WERI-Rb-1 (cell line): ENCODE measurements at regions not wholly inside any gene's neighbourhood (a gene's known extent, or its start where the extent isn't known, plus 50 kb on each side); places are given as distances from the start of the nearest gene placed in this dataset.

Source experiments
- DNase-seq: peaks from one replicate; pipeline ENCODE4 v3.0.0-alpha.2; 2020
- H3K27ac ChIP-seq: fragments of 250-450 bp; sonication (Bioruptor Pico); 2 replicates; pipeline ENCODE4 v1.5.1; 2020; ENCODE audit warnings: mild to moderate bottlenecking, moderate library complexity
- H3K27me3 ChIP-seq: fragments of 250-450 bp; sonication (Bioruptor Pico); 2 replicates; pipeline ENCODE4 v1.5.1; 2021; ENCODE audit warnings: mild to moderate bottlenecking, low read depth, moderate library complexity; ENCODE audit not compliant: insufficient read depth, severe bottlenecking
- H3K36me3 ChIP-seq: fragments of 250-450 bp; sonication (Bioruptor Pico); 2 replicates; pipeline ENCODE4 v1.5.1; 2020; ENCODE audit warnings: mild to moderate bottlenecking, moderate library complexity
- H3K4me3 ChIP-seq: 2 replicates; pipeline ENCODE4 v1.5.1; 2011; ENCODE audit warnings: low read depth, mild to moderate bottlenecking, control low read depth, low read length
- H3K9me3 ChIP-seq: fragments of 250-450 bp; sonication (Bioruptor Pico); 2 replicates; pipeline ENCODE4 v1.5.1; 2021; ENCODE audit warnings: mild to moderate bottlenecking, moderate library complexity; ENCODE audit not compliant: severe bottlenecking
- TF ChIP-seq, protein P1 (sequence below): IDR thresholded peaks from 2 replicates; pipeline ENCODE4 v1.5.1; 2011; ENCODE audit warnings: low read depth, mild to moderate bottlenecking, control low read depth, inconsistent platforms, low read length

DNA sequence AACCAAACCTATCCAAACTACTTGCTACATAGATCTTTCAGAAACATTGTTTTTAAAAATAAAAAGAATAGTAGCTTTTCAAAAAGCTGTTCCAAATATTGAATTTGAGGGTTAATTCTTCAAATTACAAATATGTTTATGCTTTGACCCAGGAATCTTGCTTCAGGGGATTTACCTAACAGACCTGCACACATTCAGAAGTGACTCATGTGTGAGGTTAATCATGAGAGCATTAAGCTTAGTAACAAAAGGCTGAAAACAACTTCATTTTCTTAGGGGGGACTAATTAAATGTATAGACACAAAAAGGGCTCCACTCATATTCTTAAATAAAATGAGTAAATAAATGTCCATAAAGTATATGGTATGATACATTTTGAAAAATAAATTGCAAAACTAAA is 672.4 kb upstream of the FLRT2 start:
- no peak for DNase-seq
- H3K9me3 ChIP-seq, result no peaks in the 10 kb centered on the region
- no peak overlapping the region for H3K4me3 ChIP-seq
- TF ChIP-seq, protein P1, sequence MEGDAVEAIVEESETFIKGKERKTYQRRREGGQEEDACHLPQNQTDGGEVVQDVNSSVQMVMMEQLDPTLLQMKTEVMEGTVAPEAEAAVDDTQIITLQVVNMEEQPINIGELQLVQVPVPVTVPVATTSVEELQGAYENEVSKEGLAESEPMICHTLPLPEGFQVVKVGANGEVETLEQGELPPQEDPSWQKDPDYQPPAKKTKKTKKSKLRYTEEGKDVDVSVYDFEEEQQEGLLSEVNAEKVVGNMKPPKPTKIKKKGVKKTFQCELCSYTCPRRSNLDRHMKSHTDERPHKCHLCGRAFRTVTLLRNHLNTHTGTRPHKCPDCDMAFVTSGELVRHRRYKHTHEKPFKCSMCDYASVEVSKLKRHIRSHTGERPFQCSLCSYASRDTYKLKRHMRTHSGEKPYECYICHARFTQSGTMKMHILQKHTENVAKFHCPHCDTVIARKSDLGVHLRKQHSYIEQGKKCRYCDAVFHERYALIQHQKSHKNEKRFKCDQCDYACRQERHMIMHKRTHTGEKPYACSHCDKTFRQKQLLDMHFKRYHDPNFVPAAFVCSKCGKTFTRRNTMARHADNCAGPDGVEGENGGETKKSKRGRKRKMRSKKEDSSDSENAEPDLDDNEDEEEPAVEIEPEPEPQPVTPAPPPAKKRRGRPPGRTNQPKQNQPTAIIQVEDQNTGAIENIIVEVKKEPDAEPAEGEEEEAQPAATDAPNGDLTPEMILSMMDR, result no peak
- no peaks in the 10 kb centered on the region for H3K36me3 ChIP-seq
- no peaks in the 10 kb centered on the region for H3K27me3 ChIP-seq
- H3K27ac ChIP-seq, result no peak overlapping the region

DNA sequence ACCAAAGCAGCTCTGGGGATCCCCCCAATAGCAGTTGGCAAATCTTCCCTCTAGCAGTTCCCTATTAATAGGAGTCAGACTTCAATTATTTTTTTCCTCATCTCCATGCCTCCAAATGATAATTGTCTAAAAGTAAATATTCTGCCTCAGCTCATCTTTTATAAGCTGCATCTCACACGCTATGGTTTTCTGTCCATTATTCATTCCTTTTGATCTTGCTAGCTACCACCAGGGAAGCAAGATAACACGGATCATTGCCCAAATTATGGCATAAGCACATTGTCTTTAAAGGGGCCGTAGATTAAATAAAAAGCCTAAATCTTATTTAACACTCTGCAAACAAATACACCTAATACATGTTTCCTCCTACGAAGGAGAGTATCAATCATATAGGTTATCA is 670.8 kb upstream of the FLRT2 start:
- Histone ChIP-seq H3K9me3 (no peaks in the 10 kb centered on the region), H3K27ac (no peak overlapping the region), H3K27me3 (no peaks in the 10 kb centered on the region), H3K4me3 (no peak overlapping the region), H3K36me3 (no peaks in the 10 kb centered on the region)
- DNase-seq, result no peak
- TF ChIP-seq, protein P1, result no peak

DNA sequence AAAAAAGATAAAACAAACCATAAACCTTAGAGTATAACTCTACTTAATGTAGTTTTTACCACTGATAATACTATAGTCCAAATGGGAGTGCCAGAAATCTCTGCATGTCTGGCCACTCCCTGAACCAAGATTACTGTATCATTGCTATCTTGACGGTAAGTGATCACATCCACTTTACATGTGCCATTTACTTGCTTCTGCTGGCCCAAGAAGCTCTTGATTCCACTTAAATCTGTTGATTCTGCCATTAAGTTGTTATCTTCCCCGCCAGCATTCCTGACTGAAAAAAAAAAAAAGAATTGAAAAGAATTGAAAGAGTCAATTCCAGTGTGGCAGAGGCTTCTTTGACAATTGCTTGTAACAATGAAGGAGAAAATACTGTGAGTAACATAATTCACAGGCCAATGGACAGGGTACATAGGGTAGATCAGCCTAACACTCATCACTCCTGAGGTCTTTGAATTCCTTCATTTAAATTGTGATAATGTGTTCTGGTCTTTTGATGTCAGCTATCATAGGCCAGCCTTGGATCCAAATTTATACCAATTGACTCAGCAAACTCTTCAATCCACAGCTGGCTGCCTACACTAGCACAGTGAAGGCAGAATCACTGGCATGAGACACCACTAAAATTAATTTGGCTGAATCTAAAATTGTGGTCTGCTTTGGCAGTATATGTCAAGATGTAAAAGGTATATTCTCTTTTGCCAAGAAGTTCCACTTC is 665.2 kb upstream of the FLRT2 start:
- DNase-seq, result no peak
- H3K27me3 ChIP-seq, result no peaks in the 10 kb centered on the region
- no peaks in the 10 kb centered on the region for H3K36me3 ChIP-seq
- no peak overlapping the region for H3K4me3 ChIP-seq
- H3K27ac ChIP-seq, result no peak overlapping the region
- TF ChIP-seq, protein P1, result no peak
- no peaks in the 10 kb centered on the region for H3K9me3 ChIP-seq

DNA sequence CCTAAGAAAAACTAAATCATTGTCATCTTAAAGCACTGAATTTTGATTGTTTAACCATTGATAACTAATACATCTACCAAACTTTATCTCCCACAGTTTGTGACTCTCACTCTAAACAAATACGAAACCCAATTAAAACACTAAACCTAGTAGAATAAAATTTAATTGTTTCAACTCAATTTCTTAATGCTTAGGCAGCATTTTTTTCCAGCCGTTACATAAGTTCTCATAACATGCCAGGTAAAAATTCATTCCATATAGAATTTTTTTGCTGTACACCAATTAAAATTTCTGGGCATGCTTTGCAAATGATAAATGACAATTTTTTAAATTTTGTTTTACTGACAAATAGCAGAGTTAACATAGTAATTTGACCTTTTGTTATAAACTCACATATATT is 658.2 kb upstream of the FLRT2 start:
- H3K9me3 ChIP-seq, result no peaks in the 10 kb centered on the region
- TF ChIP-seq, protein P1, result no peak
- H3K4me3 ChIP-seq, result no peak overlapping the region
- H3K27ac ChIP-seq, result no peak overlapping the region
- no peaks in the 10 kb centered on the region for H3K36me3 ChIP-seq
- DNase-seq, result no peak
- no peaks in the 10 kb centered on the region for H3K27me3 ChIP-seq

GRCh38 chr14:84874436-84874835 is 655.5 kb upstream of the FLRT2 start:
- Histone ChIP-seq H3K36me3 (no peaks in the 10 kb centered on the region), H3K27ac (no peak overlapping the region), H3K4me3 (no peak overlapping the region), H3K9me3 (no peaks in the 10 kb centered on the region), H3K27me3 (no peaks in the 10 kb centered on the region)
- no peak for DNase-seq
- TF ChIP-seq, protein P1, result no peak

DNA sequence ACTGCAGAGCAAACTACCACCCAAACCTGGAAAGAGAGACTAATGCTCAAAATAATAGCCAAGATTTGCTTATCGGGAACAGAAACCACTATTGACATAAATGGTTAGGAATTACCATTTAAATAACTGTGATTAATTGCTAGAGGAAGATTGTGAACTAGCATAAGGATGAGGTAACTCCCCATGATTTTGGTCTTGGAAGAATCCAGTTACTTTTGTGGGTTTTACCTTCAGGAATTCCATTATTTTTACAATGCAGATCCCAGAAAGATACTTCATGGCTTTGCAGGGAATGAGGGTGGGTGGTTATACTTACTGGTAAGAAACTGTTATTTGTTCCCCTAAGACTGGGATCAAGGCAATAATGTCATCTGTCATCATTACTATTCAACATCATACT is 652.9 kb upstream of the FLRT2 start:
- no peak for DNase-seq
- H3K9me3 ChIP-seq, result no peaks in the 10 kb centered on the region
- H3K36me3 ChIP-seq, result no peaks in the 10 kb centered on the region
- no peak overlapping the region for H3K27ac ChIP-seq
- TF ChIP-seq, protein P1, result no peak
- no peak overlapping the region for H3K4me3 ChIP-seq
- no peaks in the 10 kb centered on the region for H3K27me3 ChIP-seq
